Caco-2 (cell line): ENCODE measurements at regions not wholly inside any gene's neighbourhood (a gene's known extent, or its start where the extent isn't known, plus 50 kb on each side); places are given as distances from the start of the nearest gene placed in this dataset.

Source experiments
- BruUV-seq: library from RNA; stranded (reverse); fragments of 400-500 nt; replicated peaks from 2 replicates; lab custom pipeline; 2021; lab: Mats Ljungman, UMichigan
- CTCF ChIA-PET: fragments of 300-600 bp; sonication (Branson Sonifier 250); formaldehyde crosslinking; loops from one replicate; lab custom pipeline; 2022; ENCODE audit warnings: antibody characterized with exemption; lab: Charles Lee
- POLR2A ChIA-PET: fragments of 300-600 bp; sonication (Branson Sonifier 250); formaldehyde crosslinking; loops from one replicate; lab custom pipeline; 2022; ENCODE audit warnings: antibody characterized with exemption; lab: Charles Lee
- DNase-seq, 2 experiments: peaks; one replicate each; pipeline versions ENCODE4 v3.0.0 to v3.0.0-alpha.2; 2020 to 2022
- H3K27me3 ChIP-seq: replicated peaks from 2 replicates; pipeline ENCODE4 v1.6.0; 2011; ENCODE audit warnings: low read length; ENCODE audit not compliant: control insufficient read depth, insufficient read depth
- H3K36me3 ChIP-seq: 2 replicates; pipeline ENCODE4 v1.5.1; 2011; ENCODE audit warnings: low read length; ENCODE audit not compliant: control insufficient read depth, insufficient read depth
- H3K4me1 ChIP-seq: fragments of 250-450 bp; sonication (Bioruptor Pico); 2 replicates; pipeline ENCODE4 v1.5.1; 2020; ENCODE audit warnings: mild to moderate bottlenecking
- H3K4me3 ChIP-seq: 2 replicates; pipeline ENCODE4 v1.5.1; 2011; ENCODE audit warnings: low read depth, mild to moderate bottlenecking, control low read depth, low read length
- H3K9me3 ChIP-seq: fragments of 250-450 bp; sonication (Bioruptor Pico); 2 replicates; pipeline ENCODE4 v1.5.1; 2020; ENCODE audit warnings: mild to moderate bottlenecking, moderate library complexity
- H3K27ac Mint-ChIP-seq: one replicate; pipeline ENCODE4 v1.8.0; 2022; ENCODE audit warnings: mixed read lengths; ENCODE audit not compliant: unreplicated experiment
- H3K27me3 Mint-ChIP-seq: one replicate; pipeline ENCODE4 v1.8.0; 2022; ENCODE audit warnings: mixed read lengths; ENCODE audit not compliant: insufficient read depth, unreplicated experiment
- H3K36me3 Mint-ChIP-seq: one replicate; pipeline ENCODE4 v1.8.0; 2022; ENCODE audit warnings: mild to moderate bottlenecking, mixed read lengths; ENCODE audit not compliant: insufficient read depth, unreplicated experiment
- H3K4me1 Mint-ChIP-seq: one replicate; pipeline ENCODE4 v1.8.0; 2022; ENCODE audit warnings: low read depth, mixed read lengths; ENCODE audit not compliant: unreplicated experiment
- H3K4me3 Mint-ChIP-seq: one replicate; pipeline ENCODE4 v1.8.0; 2022; ENCODE audit warnings: mild to moderate bottlenecking, moderate library complexity, mixed read lengths; ENCODE audit not compliant: unreplicated experiment
- H3K9me3 Mint-ChIP-seq: one replicate; pipeline ENCODE4 v1.8.0; 2022; ENCODE audit warnings: mixed read lengths; ENCODE audit not compliant: unreplicated experiment
- CTCF ChIP-seq, 2 experiments: fragments of 200-600 bp in 1 of 2; IDR thresholded peaks; 1 replicate in 1 of 2; 2 replicates in 1 of 2; pipeline versions ENCODE4 v1.5.1 to v1.8.0; 2011 to 2022; ENCODE audit warnings: antibody characterized with exemption in 1 of 2, control low read depth in 1 of 2, inconsistent platforms in 1 of 2, low read depth in 1 of 2, low read length in 1 of 2, mild to moderate bottlenecking in 1 of 2, moderate library complexity in 1 of 2; ENCODE audit not compliant: insufficient read depth in 1 of 2, severe bottlenecking in 1 of 2, unreplicated experiment in 1 of 2
- intact Hi-C: fragments of 100-400 bp; cut with micrococcal nuclease; formaldehyde crosslinking; loops from one replicate; pipeline ENCODE4 v1.10.0; 2022; ENCODE audit not compliant: unreplicated experiment

GRCh38 chr16:66004699-66005098 is 361.8 kb upstream of the CDH5 start:
- Histone ChIP-seq H3K4me1 (no peaks in the 10 kb centered on the region), H3K4me3 (no peak overlapping the region), H3K36me3 (no peaks in the 10 kb centered on the region), H3K9me3 (no peaks in the 10 kb centered on the region), H3K27me3 (no peaks in the 10 kb centered on the region; the same call in 1 of the 2 replicates)
- BruUV-seq, result no TSS peak
- H3K27ac Mint-ChIP-seq, result no peak overlapping the region
- H3K9me3 Mint-ChIP-seq, result no peaks in the 10 kb centered on the region
- no peak for DNase-seq
- ChIA-PET CTCF (no interaction called here), POLR2A (no interaction called here)
- intact Hi-C loops, result no loop called here
- no peak for TF ChIP-seq CTCF (IDR thresholded peaks at IDR 0.05; ENCODE audit: insufficient read depth in 1 of 2, low read depth in 1 of 2, low read length in 1 of 2, severe bottlenecking in 1 of 2, unreplicated experiment in 1 of 2)
- no peaks in the 10 kb centered on the region for H3K4me1 Mint-ChIP-seq
- no peaks in the 10 kb centered on the region for H3K36me3 Mint-ChIP-seq
- H3K27me3 Mint-ChIP-seq, result peaks cover 19% of the 10 kb centered on the region
- no peak overlapping the region for H3K4me3 Mint-ChIP-seq

GRCh38 chr16:66003201-66003600 is 363.3 kb upstream of the CDH5 start:
- no TSS peak for BruUV-seq
- no peak for DNase-seq

GRCh38 chr16:66002601-66003000 is 363.9 kb upstream of the CDH5 start:
- POLR2A ChIA-PET, result interaction anchor here (0.6 kb wide), 1 partner anchor 437 kb away, joined by 4 read pairs; no protein-coding TSS in a partner anchor

More at GRCh38 chr16:66003201-66003600, 363.3 kb upstream of the CDH5 start:
- no peak for TF ChIP-seq CTCF (IDR thresholded peaks at IDR 0.05; ENCODE audit: insufficient read depth in 1 of 2, low read depth in 1 of 2, low read length in 1 of 2, severe bottlenecking in 1 of 2, unreplicated experiment in 1 of 2)
- Histone ChIP-seq H3K4me1 (no peaks in the 10 kb centered on the region), H3K9me3 (no peaks in the 10 kb centered on the region), H3K4me3 (no peak overlapping the region), H3K27me3 (no peaks in the 10 kb centered on the region; the same call in 1 of the 2 replicates), H3K36me3 (no peaks in the 10 kb centered on the region)
- no peak overlapping the region for H3K27ac Mint-ChIP-seq
- no peak overlapping the region for H3K4me3 Mint-ChIP-seq
- intact Hi-C loops, result no loop called here
- CTCF ChIA-PET, result no interaction called here
- no peaks in the 10 kb centered on the region for H3K9me3 Mint-ChIP-seq
- no peaks in the 10 kb centered on the region for H3K4me1 Mint-ChIP-seq
- POLR2A ChIA-PET, result interaction anchor here (0.6 kb wide), 1 partner anchor 436 kb away, joined by 4 read pairs; no protein-coding TSS in a partner anchor
- no peaks in the 10 kb centered on the region for H3K36me3 Mint-ChIP-seq
- H3K27me3 Mint-ChIP-seq, result peaks cover 23% of the 10 kb centered on the region

More at GRCh38 chr16:66002601-66003000, 363.9 kb upstream of the CDH5 start:
- no peak overlapping the region for H3K27ac Mint-ChIP-seq
- CTCF ChIA-PET, result no interaction called here
- H3K27me3 Mint-ChIP-seq, result peaks cover 23% of the 10 kb centered on the region
- H3K4me1 ChIP-seq, result no peaks in the 10 kb centered on the region
- TF ChIP-seq CTCF (IDR thresholded peaks at IDR 0.05; ENCODE audit: insufficient read depth in 1 of 2, low read depth in 1 of 2, low read length in 1 of 2, severe bottlenecking in 1 of 2, unreplicated experiment in 1 of 2), result no peak
- H3K4me3 Mint-ChIP-seq, result no peak overlapping the region
- no peaks in the 10 kb centered on the region for H3K36me3 ChIP-seq
- H3K27me3 ChIP-seq, result no peaks in the 10 kb centered on the region; the same call in 1 of the 2 replicates
- no peaks in the 10 kb centered on the region for H3K9me3 ChIP-seq
- H3K9me3 Mint-ChIP-seq, result no peaks in the 10 kb centered on the region
- H3K4me1 Mint-ChIP-seq, result no peaks in the 10 kb centered on the region
- no peak overlapping the region for H3K4me3 ChIP-seq
- intact Hi-C loops, result no loop called here
- H3K36me3 Mint-ChIP-seq, result no peaks in the 10 kb centered on the region
- no TSS peak for BruUV-seq
- DNase-seq, result no peak
